ENCODE measurements at regions not wholly inside any gene's neighbourhood (a gene's known extent, or its start where the extent isn't known, plus 50 kb on each side); places are given as distances from the start of the nearest gene placed in this dataset.

- intact Hi-C loops (cut with micrococcal nuclease) = no loop called here
- no peak for DNase-seq (ENCODE audit: unreplicated experiment)
- no TSS peak for BruUV-seq (replicated peaks)
Measured at GRCh38 chr4:81682492-81682891, 210.8 kb upstream of the RASGEF1B start.

GRCh38 chr4:81679315-81679714 is 207.6 kb upstream of the RASGEF1B start:
- intact Hi-C loops (cut with micrococcal nuclease) = no loop called here
- Mint-ChIP-seq H3K27ac (ENCODE audit: low read depth, unreplicated experiment) (no peak overlapping the region), H3K36me3 (ENCODE audit: insufficient read depth, unreplicated experiment) (no peaks in the 10 kb centered on the region), H3K9me3 (ENCODE audit: unreplicated experiment) (no peaks in the 10 kb centered on the region), H3K4me3 (ENCODE audit: unreplicated experiment) (no peak overlapping the region), H3K27me3 (ENCODE audit: insufficient read depth, unreplicated experiment) (no peaks in the 10 kb centered on the region), H3K4me1 (ENCODE audit: insufficient read depth, unreplicated experiment) (no peaks in the 10 kb centered on the region)
- DNase-seq (ENCODE audit: unreplicated experiment) = no peak
- POLR2A ChIA-PET = no interaction called here
- no TSS peak for BruUV-seq (replicated peaks)
- no peak for TF ChIP-seq CTCF (IDR thresholded peaks at IDR 0.05; ENCODE audit: unreplicated experiment)
- CTCF ChIA-PET = no interaction called here

More at GRCh38 chr4:81682492-81682891, 210.8 kb upstream of the RASGEF1B start:
- Mint-ChIP-seq H3K4me3 (ENCODE audit: unreplicated experiment) (no peak overlapping the region), H3K4me1 (ENCODE audit: insufficient read depth, unreplicated experiment) (no peaks in the 10 kb centered on the region), H3K27me3 (ENCODE audit: insufficient read depth, unreplicated experiment) (no peaks in the 10 kb centered on the region), H3K27ac (ENCODE audit: low read depth, unreplicated experiment) (no peak overlapping the region), H3K36me3 (ENCODE audit: insufficient read depth, unreplicated experiment) (no peaks in the 10 kb centered on the region), H3K9me3 (ENCODE audit: unreplicated experiment) (no peaks in the 10 kb centered on the region)
- ChIA-PET CTCF (interaction anchor here (0.6 kb wide), 3 partner anchors 10 to 600 kb away, joined by 3 to 4 read pairs (median 3); no protein-coding TSS in a partner anchor), POLR2A (interaction anchor here (0.7 kb wide), 1 partner anchor 24 kb away, joined by 3 read pairs; no protein-coding TSS in a partner anchor)
- TF ChIP-seq CTCF (IDR thresholded peaks at IDR 0.05; ENCODE audit: unreplicated experiment) = no peak

DNA sequence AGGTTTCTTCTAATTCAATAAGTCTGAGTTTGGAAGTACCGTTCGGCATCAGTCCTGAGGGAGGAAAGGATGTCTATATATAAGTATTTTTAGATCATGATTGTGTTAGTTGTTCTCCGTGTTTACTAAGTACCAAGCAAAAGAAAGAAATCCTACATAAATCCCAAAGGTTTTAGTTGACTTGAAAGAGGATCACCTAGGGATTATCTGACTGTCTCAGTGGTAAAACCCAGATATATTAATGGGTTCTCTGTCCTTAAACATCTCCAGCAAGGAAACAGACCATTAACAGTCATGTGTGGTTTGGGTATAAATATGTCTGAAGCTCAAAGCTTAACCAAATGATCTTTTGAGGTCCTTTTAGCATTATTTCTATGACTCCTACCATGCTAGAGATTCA is 207.1 kb upstream of the RASGEF1B start:
- no TSS peak for BruUV-seq (replicated peaks)
- POLR2A ChIA-PET = no interaction called here
- Mint-ChIP-seq H3K27ac (ENCODE audit: low read depth, unreplicated experiment) (no peak overlapping the region), H3K4me1 (ENCODE audit: insufficient read depth, unreplicated experiment) (no peaks in the 10 kb centered on the region), H3K36me3 (ENCODE audit: insufficient read depth, unreplicated experiment) (no peaks in the 10 kb centered on the region), H3K27me3 (ENCODE audit: insufficient read depth, unreplicated experiment) (no peaks in the 10 kb centered on the region), H3K9me3 (ENCODE audit: unreplicated experiment) (no peaks in the 10 kb centered on the region), H3K4me3 (ENCODE audit: unreplicated experiment) (no peak overlapping the region)
- intact Hi-C loops (cut with micrococcal nuclease) = no loop called here
- no peak for DNase-seq (ENCODE audit: unreplicated experiment)
- TF ChIP-seq CTCF (IDR thresholded peaks at IDR 0.05; ENCODE audit: unreplicated experiment) = no peak
- CTCF ChIA-PET = interaction anchor here (0.9 kb wide), 1 partner anchor 9 kb away, joined by 3 read pairs; no protein-coding TSS in a partner anchor

DNA sequence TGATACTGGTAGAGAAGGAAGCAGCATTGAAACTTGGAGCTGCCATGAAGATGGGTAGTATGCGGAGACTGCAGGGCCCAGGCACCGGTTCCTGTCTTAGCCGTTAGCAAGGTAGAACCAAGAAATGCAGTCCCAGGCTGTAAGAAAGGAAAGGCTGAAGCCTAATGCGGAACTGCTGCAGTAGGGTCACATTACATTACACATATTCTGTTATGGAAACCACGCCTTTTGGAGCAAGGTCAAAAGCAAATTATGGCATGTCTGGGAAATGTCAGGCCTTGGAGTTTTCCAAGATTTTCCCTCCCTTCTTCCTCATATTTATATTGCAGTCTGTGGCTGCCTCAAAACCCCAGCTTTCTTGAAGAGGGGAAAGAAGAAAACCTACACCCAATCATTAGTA is 204.8 kb upstream of the RASGEF1B start:
- no peaks in the 10 kb centered on the region for H3K27me3 Mint-ChIP-seq (ENCODE audit: insufficient read depth, unreplicated experiment)
- no peak overlapping the region for H3K4me3 Mint-ChIP-seq (ENCODE audit: unreplicated experiment)
- no peak for TF ChIP-seq CTCF (IDR thresholded peaks at IDR 0.05; ENCODE audit: unreplicated experiment)
- ChIA-PET POLR2A (interaction anchor here (0.5 kb wide), 1 partner anchor 23 kb away, joined by 3 read pairs; no protein-coding TSS in a partner anchor), CTCF (interaction anchor here (0.6 kb wide), 1 partner anchor 902 kb away, joined by 3 read pairs; no protein-coding TSS in a partner anchor)
- DNase-seq (ENCODE audit: unreplicated experiment) = peak; percentile 8
- H3K4me1 Mint-ChIP-seq (ENCODE audit: insufficient read depth, unreplicated experiment) = no peaks in the 10 kb centered on the region
- no TSS peak for BruUV-seq (replicated peaks)
- intact Hi-C loops (cut with micrococcal nuclease) = no loop called here
- no peaks in the 10 kb centered on the region for H3K36me3 Mint-ChIP-seq (ENCODE audit: insufficient read depth, unreplicated experiment)
- H3K9me3 Mint-ChIP-seq (ENCODE audit: unreplicated experiment) = no peaks in the 10 kb centered on the region
- H3K27ac Mint-ChIP-seq (ENCODE audit: low read depth, unreplicated experiment) = no peak overlapping the region
